Tibial artery (tissue), 4 donors: ENCODE measurements at regions not wholly inside any gene's neighbourhood (a gene's known extent, or its start where the extent isn't known, plus 50 kb on each side); places are given as distances from the start of the nearest gene placed in this dataset.

ENCODE experiments used
- DNase-seq, 2 donors: peaks; one replicate each; pipeline ENCODE4 v3.0.0-alpha.2; 2019
- H3K27ac ChIP-seq, 2 donors: fragments of 200-600 bp; sonication (generic) in 1 of 2; 1 replicate in 1 of 2; 2 replicates in 1 of 2; pipeline ENCODE4 v1.5.1; 2018 to 2019; ENCODE audit warnings: mild to moderate bottlenecking in 1 of 2
- H3K27me3 ChIP-seq, 2 donors: fragments of 200-600 bp; sonication (generic) in 1 of 2; one replicate each; pipeline versions ENCODE4 v1.5.1 to v1.6.0; 2016 to 2019
- H3K36me3 ChIP-seq, 3 donors: fragments of 200-600 bp; sonication (generic) in 2 of 3; one replicate each; pipeline ENCODE4 v1.5.1; 2016 to 2019; ENCODE audit warnings: mild to moderate bottlenecking in 2 of 3
- H3K4me1 ChIP-seq, 4 donors: fragments of 200-600 bp; sonication (generic) in 2 of 4; 1 replicate in 3 of 4; 2 replicates in 1 of 4; pipeline ENCODE4 v1.5.1; 2016 to 2019
- H3K4me3 ChIP-seq, 2 donors: fragments of 200-600 bp; sonication (generic) in 1 of 2; 1 replicate in 1 of 2; 2 replicates in 1 of 2; pipeline ENCODE4 v1.5.1; 2018 to 2019; ENCODE audit warnings: mild to moderate bottlenecking in 2 of 2
- H3K9me3 ChIP-seq, 3 donors: fragments of 200-600 bp; sonication (generic) in 1 of 3; one replicate each; pipeline ENCODE4 v1.5.1; 2016 to 2019
- CTCF ChIP-seq, 2 experiments: fragments of 200-600 bp in 1 of 2; fragments of 450-650 bp in 1 of 2; IDR thresholded peaks; one replicate each; pipeline ENCODE4 v1.5.1; 2017 to 2019; ENCODE audit warnings: antibody characterized with exemption in 2 of 2, mild to moderate bottlenecking in 1 of 2, moderate library complexity in 1 of 2
- intact Hi-C: fragments of 100-400 bp; cut with DNase I; formaldehyde crosslinking; loops from one replicate; pipeline ENCODE4 v1.15.0; 2023; ENCODE audit warnings: low total_unique reads

GRCh38 chr4:162409048-162409447, 245.2 kb upstream of the FSTL5 start:
- intact Hi-C loops = no loop called here
- Histone ChIP-seq H3K27me3 (no peaks in the 10 kb centered on the region), H3K4me1 (no peaks in the 10 kb centered on the region), H3K27ac (no peak overlapping the region), H3K36me3 (no peaks in the 10 kb centered on the region), H3K9me3 (no peaks in the 10 kb centered on the region), H3K4me3 (no peak overlapping the region)
- no peak for DNase-seq
- TF ChIP-seq CTCF (IDR thresholded peaks at IDR 0.05) = no peak

GRCh38 chr4:162408309-162408708, 244.5 kb upstream of the FSTL5 start:
- no peak for TF ChIP-seq CTCF (IDR thresholded peaks at IDR 0.05)

GRCh38 chr4:162406637-162407365, 243.0 kb upstream of the FSTL5 start:
- intact Hi-C loops = no loop called here
- Histone ChIP-seq H3K4me1 (no peaks in the 10 kb centered on the region), H3K36me3 (no peaks in the 10 kb centered on the region), H3K27me3 (no peaks in the 10 kb centered on the region), H3K9me3 (no peaks in the 10 kb centered on the region), H3K27ac (no peak overlapping the region), H3K4me3 (no peak overlapping the region)
- no peak for TF ChIP-seq CTCF (IDR thresholded peaks at IDR 0.05)
- no peak for DNase-seq

More at GRCh38 chr4:162408309-162408708, 244.5 kb upstream of the FSTL5 start:
- Histone ChIP-seq H3K36me3 (no peaks in the 10 kb centered on the region), H3K27ac (no peak overlapping the region), H3K27me3 (no peaks in the 10 kb centered on the region), H3K4me1 (no peaks in the 10 kb centered on the region), H3K9me3 (no peaks in the 10 kb centered on the region), H3K4me3 (no peak overlapping the region)
- no peak for DNase-seq
- intact Hi-C loops = no loop called here

- Histone ChIP-seq H3K36me3 (no peaks in the 10 kb centered on the region), H3K4me3 (no peak overlapping the region), H3K4me1 (no peaks in the 10 kb centered on the region), H3K27ac (no peak overlapping the region), H3K27me3 (no peaks in the 10 kb centered on the region), H3K9me3 (no peaks in the 10 kb centered on the region)
- DNase-seq = no peak
- no peak for TF ChIP-seq CTCF (IDR thresholded peaks at IDR 0.05)
- intact Hi-C loops = no loop called here
These were observed 240.1 kb upstream of the FSTL5 start for GRCh38 chr4:162403932-162404331.

GRCh38 chr4:162403419-162403818, 239.6 kb upstream of the FSTL5 start:
- Histone ChIP-seq H3K4me3 (no peak overlapping the region), H3K4me1 (no peaks in the 10 kb centered on the region), H3K36me3 (no peaks in the 10 kb centered on the region), H3K9me3 (no peaks in the 10 kb centered on the region), H3K27me3 (no peaks in the 10 kb centered on the region), H3K27ac (no peak overlapping the region)
- intact Hi-C loops = no loop called here
- no peak for TF ChIP-seq CTCF (IDR thresholded peaks at IDR 0.05)
- no peak for DNase-seq

- no peak for TF ChIP-seq CTCF (IDR thresholded peaks at IDR 0.05)
- Histone ChIP-seq H3K27me3 (no peaks in the 10 kb centered on the region), H3K4me3 (no peak overlapping the region), H3K4me1 (no peaks in the 10 kb centered on the region), H3K36me3 (no peaks in the 10 kb centered on the region), H3K9me3 (no peaks in the 10 kb centered on the region), H3K27ac (no peak overlapping the region)
- no peak for DNase-seq
- intact Hi-C loops = no loop called here
These were observed 237.2 kb upstream of the FSTL5 start for GRCh38 chr4:162401021-162401420.
